Endothelial cell of umbilical vein (primary cell): ENCODE measurements at regions not wholly inside any gene's neighbourhood (a gene's known extent, or its start where the extent isn't known, plus 50 kb on each side); places are given as distances from the start of the nearest gene placed in this dataset.

ENCODE experiments used
- BruUV-seq: library from RNA; stranded (reverse); fragments of 400-500 nt; replicated peaks from 2 replicates; lab custom pipeline; 2021; lab: Mats Ljungman, UMichigan
- CTCF ChIA-PET: fragments of 300-600, 350-600 bp; sonication (Branson Sonifier 250); formaldehyde crosslinking; loops from one replicate; lab custom pipeline; 2021; ENCODE audit warnings: antibody characterized with exemption, inconsistent platforms; lab: Charles Lee
- POLR2A ChIA-PET: fragments of 300-600, 350-600 bp; sonication (Branson Sonifier 250); formaldehyde crosslinking; loops from one replicate; lab custom pipeline; 2021; ENCODE audit warnings: antibody characterized with exemption, inconsistent platforms; lab: Charles Lee
- DNase-seq: peaks from one replicate; pipeline ENCODE4 v3.0.0-alpha.2; 2011; ENCODE audit warnings: low read depth, low spot score
- FAIRE-seq: peaks from 2 replicates; lab custom pipeline; 2011; peaks lifted over from hg19 to GRCh38; lab: Jason Lieb, UNC
- H2AFZ ChIP-seq: 2 replicates; pipeline ENCODE4 v1.6.0; 2012; ENCODE audit warnings: low read depth, low read length, control low read depth, inconsistent platforms
- H3K27ac ChIP-seq: 2 replicates; pipeline ENCODE4 v1.5.1; 2011; ENCODE audit warnings: low read depth, mild to moderate bottlenecking, control low read depth, low read length, moderate library complexity; ENCODE audit not compliant: insufficient read depth
- H3K27me3 ChIP-seq, 2 experiments: 2 replicates each; pipeline versions ENCODE4 v1.6.0 to v1.6.1; 2011; ENCODE audit warnings: low read length in 2 of 2, mixed read lengths in 1 of 2; ENCODE audit not compliant: control insufficient read depth in 2 of 2, insufficient read depth in 2 of 2
- H3K36me3 ChIP-seq, 2 experiments: 2 replicates in 1 of 2; 3 replicates in 1 of 2; pipeline ENCODE4 v1.5.1; 2011; ENCODE audit warnings: low read length in 2 of 2, mild to moderate bottlenecking in 1 of 2, moderate library complexity in 1 of 2; ENCODE audit not compliant: control insufficient read depth in 2 of 2, insufficient read depth in 2 of 2; ENCODE audit errors: extremely low read depth in 1 of 2
- H3K4me1 ChIP-seq: 3 replicates; pipeline ENCODE4 v1.5.1; 2011; ENCODE audit warnings: mild to moderate bottlenecking, low read length; ENCODE audit not compliant: control insufficient read depth, insufficient read depth; ENCODE audit errors: extremely low read depth
- H3K4me2 ChIP-seq: 2 replicates; pipeline ENCODE4 v1.6.1; 2011; ENCODE audit warnings: low read length, control low read depth, mixed read lengths; ENCODE audit not compliant: insufficient read depth
- H3K4me3 ChIP-seq, 3 experiments: fragments of 200-600 bp in 1 of 3; sonication (generic), shearing (Covaris generic) in 1 of 3; replicated peaks in 1 of 3; 2 replicates each; pipeline ENCODE4 v1.5.1; 2011 to 2016; ENCODE audit warnings: control low read depth in 3 of 3, low read length in 3 of 3, mild to moderate bottlenecking in 2 of 3, inconsistent platforms in 1 of 3, low read depth in 1 of 3, moderate library complexity in 1 of 3; ENCODE audit not compliant: insufficient read depth in 1 of 3
- H3K79me2 ChIP-seq: 2 replicates; pipeline ENCODE4 v1.6.0; 2012; ENCODE audit warnings: low read length, inconsistent platforms; ENCODE audit not compliant: control insufficient read depth, insufficient read depth
- H3K9ac ChIP-seq: replicated peaks from 2 replicates; pipeline ENCODE3; 2011; ENCODE audit warnings: low read length, control low read depth; ENCODE audit not compliant: insufficient read depth; ENCODE audit errors: extremely low read depth
- H3K9me1 ChIP-seq: replicated peaks from 3 replicates; pipeline ENCODE4 v1.6.0; 2011; ENCODE audit warnings: mild to moderate bottlenecking, low read length; ENCODE audit not compliant: control insufficient read depth, insufficient read depth; ENCODE audit errors: extremely low read depth
- H3K9me3 ChIP-seq: replicated peaks from 2 replicates; pipeline ENCODE4 v1.5.1; 2012; ENCODE audit warnings: low read length, inconsistent platforms; ENCODE audit not compliant: control insufficient read depth, insufficient read depth
- H4K20me1 ChIP-seq: replicated peaks from 2 replicates; pipeline ENCODE3; 2011; ENCODE audit warnings: mild to moderate bottlenecking, low read length; ENCODE audit not compliant: control insufficient read depth, insufficient read depth; ENCODE audit errors: extremely low read depth
- EZH2 ChIP-seq: IDR thresholded peaks from 2 replicates; pipeline ENCODE4 v1.6.1; 2012; ENCODE audit warnings: borderline replicate concordance, low read depth, mild to moderate bottlenecking, moderate library complexity, low read length, inconsistent platforms; ENCODE audit not compliant: severe bottlenecking
- FOS ChIP-seq: IDR thresholded peaks from 2 replicates; pipeline ENCODE4 v1.6.1; 2011; ENCODE audit warnings: mild to moderate bottlenecking, low read length, moderate library complexity, borderline replicate concordance; ENCODE audit not compliant: insufficient read depth
- GATA2 ChIP-seq: IDR thresholded peaks from 2 replicates; pipeline ENCODE4 v1.7.0; 2011; ENCODE audit warnings: low read depth, mild to moderate bottlenecking, moderate library complexity, mixed read lengths, low read length; ENCODE audit not compliant: insufficient read length, insufficient read depth
- POLR2A ChIP-seq: IDR thresholded peaks from 2 replicates; pipeline ENCODE4 v1.6.1; 2012; ENCODE audit warnings: low read depth, mild to moderate bottlenecking, control low read depth, low read length
- POLR2AphosphoS5 ChIP-seq: IDR thresholded peaks from 2 replicates; pipeline ENCODE4 v1.6.1; 2012; ENCODE audit warnings: low read depth, mild to moderate bottlenecking, control low read depth, low read length, moderate library complexity; ENCODE audit not compliant: insufficient read depth
- dilution Hi-C: fragments of 300-500 bp; cut with MboI; formaldehyde crosslinking; loops from one replicate; pipeline ENCODE4 v1.15.0; 2019; ENCODE audit warnings: low sequenced_read_pairs; ENCODE audit not compliant: extremely low pct_ligation_motif_present
- intact Hi-C: fragments of 100-400 bp; cut with micrococcal nuclease; formaldehyde crosslinking; loops from one replicate; pipeline ENCODE4 v1.10.0; 2022
- TF ChIP-seq, protein P1 (sequence below): IDR thresholded peaks from 2 replicates; pipeline ENCODE4 v1.6.1; 2011; ENCODE audit not compliant: insufficient read depth, insufficient read length

DNA sequence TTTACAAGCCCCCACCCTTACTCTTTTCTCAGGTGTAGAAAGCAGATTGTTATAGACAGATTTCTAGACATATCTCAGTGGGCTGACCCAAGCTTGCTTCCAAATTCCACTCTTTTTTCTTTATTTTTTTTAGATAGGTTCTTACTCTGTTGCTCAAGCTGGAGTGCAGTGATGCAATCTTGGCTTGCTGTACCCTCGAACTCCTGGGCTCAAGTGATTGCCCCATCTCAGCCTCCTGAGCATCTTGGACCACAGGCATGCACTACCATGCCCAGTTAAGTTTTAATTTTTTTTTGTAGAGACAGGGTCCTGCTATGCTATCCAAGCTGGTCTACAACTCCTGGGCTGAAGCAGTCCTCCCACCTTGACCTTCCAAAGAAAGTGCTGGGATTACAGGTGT, 53.5 kb upstream of the ADAMTS9 start:
- ChIA-PET POLR2A (no interaction called here), CTCF (interaction anchor here (1.0 kb wide), 1 partner anchor 9 kb away, joined by 3 read pairs; no protein-coding TSS in a partner anchor)
- no peaks in the 10 kb centered on the region for H3K27me3 ChIP-seq
- H3K4me2 ChIP-seq = no peak overlapping the region
- DNase-seq (no peak), FAIRE-seq (no peak)
- TF ChIP-seq, protein P1, sequence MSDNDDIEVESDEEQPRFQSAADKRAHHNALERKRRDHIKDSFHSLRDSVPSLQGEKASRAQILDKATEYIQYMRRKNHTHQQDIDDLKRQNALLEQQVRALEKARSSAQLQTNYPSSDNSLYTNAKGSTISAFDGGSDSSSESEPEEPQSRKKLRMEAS = no peak
- TF ChIP-seq POLR2A = no peak
- no peak overlapping the region for H3K4me3 ChIP-seq
- dilution Hi-C loops (no loop called here), intact Hi-C loops (no loop called here)
- no TSS peak for BruUV-seq
- H3K9me3 ChIP-seq = no peaks in the 10 kb centered on the region
- no peaks in the 10 kb centered on the region for H3K9me1 ChIP-seq
- no peak overlapping the region for H2AFZ ChIP-seq
- no peak overlapping the region for H3K9ac ChIP-seq
- H4K20me1 ChIP-seq = no peaks in the 10 kb centered on the region
- no peaks in the 10 kb centered on the region for H3K79me2 ChIP-seq
- no peak overlapping the region for H3K27ac ChIP-seq
- H3K36me3 ChIP-seq = no peaks in the 10 kb centered on the region
- H3K4me1 ChIP-seq = no peaks in the 10 kb centered on the region

DNA sequence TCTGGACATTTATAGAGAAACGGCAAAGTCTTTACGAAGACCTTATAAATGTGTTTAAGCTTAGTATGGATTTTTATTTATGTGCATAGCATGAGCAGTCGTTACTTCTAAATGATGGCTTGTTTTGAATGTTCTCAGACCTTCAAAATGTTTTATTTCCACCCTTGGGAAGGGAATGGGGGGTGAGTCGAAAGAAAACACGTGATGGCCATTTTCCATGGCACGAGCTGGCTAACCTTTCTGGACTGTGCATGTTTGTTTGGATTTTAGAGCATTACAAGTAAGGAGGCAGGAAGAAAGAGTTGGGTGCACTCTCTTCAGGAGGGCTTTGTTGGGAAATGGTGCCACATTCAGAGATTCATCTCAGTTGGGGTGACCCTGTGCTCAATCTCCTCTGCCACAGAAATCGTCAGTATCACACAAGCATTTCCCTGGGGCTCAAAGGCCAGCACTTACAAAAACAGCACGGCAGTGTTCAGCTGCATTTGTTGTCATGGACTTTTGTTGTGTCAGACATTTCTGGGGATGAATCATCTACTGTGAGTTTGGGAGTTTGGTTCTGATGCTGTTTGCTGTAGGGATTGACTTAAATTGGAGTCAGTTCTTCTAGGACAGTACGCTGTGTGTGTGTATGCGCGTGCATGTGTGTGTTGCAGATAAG, 52.3 kb upstream of the ADAMTS9 start:
- FAIRE-seq = no peak
- Histone ChIP-seq H3K79me2 (no peaks in the 10 kb centered on the region), H3K36me3 (no peaks in the 10 kb centered on the region), H3K9me3 (no peaks in the 10 kb centered on the region), H3K27me3 (no peaks in the 10 kb centered on the region), H3K4me3 (no peak overlapping the region), H3K4me2 (no peak overlapping the region), H4K20me1 (no peaks in the 10 kb centered on the region), H3K27ac (no peak overlapping the region), H3K9me1 (no peaks in the 10 kb centered on the region), H3K9ac (no peak overlapping the region), H3K4me1 (no peaks in the 10 kb centered on the region), H2AFZ (peak overlapping the region; percentile 21)
- DNase-seq = peak; percentile 49
- ChIA-PET POLR2A (no interaction called here), CTCF (interaction anchor here (1.0 to 1.6 kb wide), 3 partner anchors 8 to 430 kb away, joined by 3 to 5 read pairs (median 4); no protein-coding TSS in a partner anchor)
- no TSS peak for BruUV-seq
- TF ChIP-seq EZH2 (no peak), FOS (peak; percentile 48), POLR2A (no peak), POLR2AphosphoS5 (no peak), GATA2 (no peak)
- intact Hi-C loops = no loop called here
- dilution Hi-C loops = no loop called here
